ENCODE measurements at regions not wholly inside any gene's neighbourhood (a gene's known extent, or its start where the extent isn't known, plus 50 kb on each side); places are given as distances from the start of the nearest gene placed in this dataset.

- H3K4me3 Mint-ChIP-seq, result no peak overlapping the region
- ChIA-PET CTCF (no interaction called here), POLR2A (interaction anchor here (0.6 kb wide), 1 partner anchor 30 kb away, joined by 3 read pairs; no protein-coding TSS in a partner anchor)
- no peaks in the 10 kb centered on the region for H3K4me1 Mint-ChIP-seq
- H3K9me3 ChIP-seq (ENCODE audit: low read length), result no peaks in the 10 kb centered on the region
- no peak overlapping the region for H3K27ac ChIP-seq (ENCODE audit: low read depth, low read length)
- no peaks in the 10 kb centered on the region for H3K36me3 Mint-ChIP-seq
- H3K27me3 Mint-ChIP-seq, result peaks cover 9 to 12% of the 10 kb centered on the region in 2 donors
- no peaks in the 10 kb centered on the region for H3K9me3 Mint-ChIP-seq
- H3K4me1 ChIP-seq (ENCODE audit: insufficient read depth, low read length), result no peaks in the 10 kb centered on the region
- no peak overlapping the region for H3K4me3 ChIP-seq (ENCODE audit: low read length)
- no peak overlapping the region for H3K27ac Mint-ChIP-seq
- peaks cover 6% of the 10 kb centered on the region for H3K27me3 ChIP-seq (ENCODE audit: insufficient read depth, low read length, poor library complexity, severe bottlenecking)
- no peaks in the 10 kb centered on the region for H3K36me3 ChIP-seq (ENCODE audit: insufficient read depth, low read length)
- DNase-seq, result no peak
These were observed 57.2 kb upstream of the UBE2E1 start for GRCh38 chr3:23748398-23749110.

GRCh38 chr3:23749609-23750008, 56.1 kb upstream of the UBE2E1 start:
- no peaks in the 10 kb centered on the region for H3K36me3 ChIP-seq (ENCODE audit: insufficient read depth, low read length)
- no peak overlapping the region for H3K27ac ChIP-seq (ENCODE audit: low read depth, low read length)
- H3K27ac Mint-ChIP-seq, result peak overlapping the region in 1 of 8 donors; percentile 10
- CTCF ChIA-PET, result no interaction called here
- H3K36me3 Mint-ChIP-seq, result no peaks in the 10 kb centered on the region
- no peak overlapping the region for H3K4me3 Mint-ChIP-seq
- no peaks in the 10 kb centered on the region for H3K9me3 ChIP-seq (ENCODE audit: low read length)
- no peak overlapping the region for H3K4me3 ChIP-seq (ENCODE audit: low read length)
- no peaks in the 10 kb centered on the region for H3K9me3 Mint-ChIP-seq
- peaks cover 4 to 7% of the 10 kb centered on the region in 2 donors for H3K27me3 Mint-ChIP-seq
- H3K27me3 ChIP-seq (ENCODE audit: insufficient read depth, low read length, poor library complexity, severe bottlenecking), result peaks cover 4% of the 10 kb centered on the region
- no peaks in the 10 kb centered on the region for H3K4me1 ChIP-seq (ENCODE audit: insufficient read depth, low read length)
- POLR2A ChIA-PET, result no interaction called here
- no peaks in the 10 kb centered on the region for H3K4me1 Mint-ChIP-seq
- no peak for DNase-seq

GRCh38 chr3:23750573-23751210, 55.1 kb upstream of the UBE2E1 start:
- ChIA-PET POLR2A (no interaction called here), CTCF (no interaction called here)
- no peaks in the 10 kb centered on the region for H3K36me3 ChIP-seq (ENCODE audit: insufficient read depth, low read length)
- H3K4me1 ChIP-seq (ENCODE audit: insufficient read depth, low read length), result no peaks in the 10 kb centered on the region
- no peak overlapping the region for H3K4me3 Mint-ChIP-seq
- no peak overlapping the region for H3K4me3 ChIP-seq (ENCODE audit: low read length)
- no peak overlapping the region for H3K27ac ChIP-seq (ENCODE audit: low read depth, low read length)
- no peaks in the 10 kb centered on the region for H3K27me3 ChIP-seq (ENCODE audit: insufficient read depth, low read length, poor library complexity, severe bottlenecking)
- peak overlapping the region in 1 of 8 donors; percentile 51 for H3K27ac Mint-ChIP-seq
- H3K9me3 ChIP-seq (ENCODE audit: low read length), result no peaks in the 10 kb centered on the region
- H3K4me1 Mint-ChIP-seq, result no peaks in the 10 kb centered on the region
- H3K36me3 Mint-ChIP-seq, result no peaks in the 10 kb centered on the region
- DNase-seq, result no peak
- H3K27me3 Mint-ChIP-seq, result peaks cover 0 to 6% of the 10 kb centered on the region in 2 donors
- no peaks in the 10 kb centered on the region for H3K9me3 Mint-ChIP-seq

- no peak overlapping the region for H3K27ac Mint-ChIP-seq
- no peak overlapping the region for H3K4me3 Mint-ChIP-seq
- no peaks in the 10 kb centered on the region for H3K4me1 Mint-ChIP-seq
- Histone ChIP-seq H3K4me1 (ENCODE audit: insufficient read depth, low read length) (no peaks in the 10 kb centered on the region), H3K9me3 (ENCODE audit: low read length) (no peaks in the 10 kb centered on the region), H3K27ac (ENCODE audit: low read depth, low read length) (no peak overlapping the region), H3K4me3 (ENCODE audit: low read length) (no peak overlapping the region), H3K36me3 (ENCODE audit: insufficient read depth, low read length) (no peaks in the 10 kb centered on the region), H3K27me3 (ENCODE audit: insufficient read depth, low read length, poor library complexity, severe bottlenecking) (no peaks in the 10 kb centered on the region)
- ChIA-PET POLR2A (no interaction called here), CTCF (interaction anchor here (1.2 kb wide), 1 partner anchor 11 kb away, joined by 3 read pairs; no protein-coding TSS in a partner anchor)
- no peaks in the 10 kb centered on the region for H3K36me3 Mint-ChIP-seq
- H3K27me3 Mint-ChIP-seq, result peaks cover 0 to 5% of the 10 kb centered on the region in 2 donors
- no peaks in the 10 kb centered on the region for H3K9me3 Mint-ChIP-seq
- DNase-seq, result no peak
These were observed 54.5 kb upstream of the UBE2E1 start for GRCh38 chr3:23751212-23751723.

GRCh38 chr3:23752126-23752525, 53.6 kb upstream of the UBE2E1 start:
- peaks cover 0 to 2% of the 10 kb centered on the region in 2 donors for H3K27me3 Mint-ChIP-seq
- no peaks in the 10 kb centered on the region for H3K36me3 ChIP-seq (ENCODE audit: insufficient read depth, low read length)
- no peak overlapping the region for H3K27ac ChIP-seq (ENCODE audit: low read depth, low read length)
- ChIA-PET CTCF (interaction anchor here (1.2 kb wide), 1 partner anchor 10 kb away, joined by 3 read pairs; no protein-coding TSS in a partner anchor), POLR2A (no interaction called here)
- H3K9me3 ChIP-seq (ENCODE audit: low read length), result no peaks in the 10 kb centered on the region
- no peaks in the 10 kb centered on the region for H3K4me1 Mint-ChIP-seq
- no peak overlapping the region for H3K4me3 ChIP-seq (ENCODE audit: low read length)
- no peaks in the 10 kb centered on the region for H3K4me1 ChIP-seq (ENCODE audit: insufficient read depth, low read length)
- DNase-seq, result no peak
- no peak overlapping the region for H3K27ac Mint-ChIP-seq
- no peaks in the 10 kb centered on the region for H3K36me3 Mint-ChIP-seq
- H3K27me3 ChIP-seq (ENCODE audit: insufficient read depth, low read length, poor library complexity, severe bottlenecking), result no peaks in the 10 kb centered on the region
- no peaks in the 10 kb centered on the region for H3K9me3 Mint-ChIP-seq
- H3K4me3 Mint-ChIP-seq, result no peak overlapping the region

GRCh38 chr3:23754215-23754614, 51.5 kb upstream of the UBE2E1 start:
- DNase-seq, result no peak
- peaks cover 6 to 7% (median 6%) of the 10 kb centered on the region in 3 donors for H3K4me1 Mint-ChIP-seq
- Histone ChIP-seq H3K27me3 (ENCODE audit: insufficient read depth, low read length, poor library complexity, severe bottlenecking) (no peaks in the 10 kb centered on the region), H3K9me3 (ENCODE audit: low read length) (no peaks in the 10 kb centered on the region), H3K36me3 (ENCODE audit: insufficient read depth, low read length) (no peaks in the 10 kb centered on the region), H3K4me3 (ENCODE audit: low read length) (no peak overlapping the region), H3K4me1 (ENCODE audit: insufficient read depth, low read length) (no peaks in the 10 kb centered on the region), H3K27ac (ENCODE audit: low read depth, low read length) (no peak overlapping the region)
- ChIA-PET CTCF (no interaction called here), POLR2A (no interaction called here)
- no peak overlapping the region for H3K4me3 Mint-ChIP-seq
- no peak overlapping the region for H3K27ac Mint-ChIP-seq
- H3K27me3 Mint-ChIP-seq, result peaks cover 0 to 2% of the 10 kb centered on the region in 2 donors
- no peaks in the 10 kb centered on the region for H3K9me3 Mint-ChIP-seq
- H3K36me3 Mint-ChIP-seq, result no peaks in the 10 kb centered on the region

All from CD8-positive, alpha-beta memory T cell (primary cell).